A673 (cell line): ENCODE measurements at regions not wholly inside any gene's neighbourhood (a gene's known extent, or its start where the extent isn't known, plus 50 kb on each side); places are given as distances from the start of the nearest gene placed in this dataset.

Source experiments
- BruUV-seq: library from RNA; stranded (reverse); fragments of 400-500 nt; replicated peaks from 2 replicates; lab custom pipeline; 2021; lab: Mats Ljungman, UMichigan
- CTCF ChIA-PET: fragments of 300-600 bp; sonication (Branson Sonifier 250); formaldehyde crosslinking; loops from one replicate; lab custom pipeline; 2022; ENCODE audit warnings: antibody characterized with exemption; lab: Charles Lee
- POLR2A ChIA-PET: fragments of 300-600 bp; sonication (Branson Sonifier 250); formaldehyde crosslinking; loops from one replicate; lab custom pipeline; 2022; ENCODE audit warnings: antibody characterized with exemption; ENCODE audit not compliant: low non-redundant PET; lab: Charles Lee
- DNase-seq: peaks from one replicate; pipeline ENCODE4 v3.0.0-alpha.2; 2015; ENCODE audit warnings: low spot score
- H3K27ac ChIP-seq: fragments of 200-600 bp; sonication (generic); 2 replicates; pipeline ENCODE4 v1.5.1; 2016; ENCODE audit warnings: mixed run types, low read depth, mild to moderate bottlenecking, mixed read lengths, antibody characterized with exemption, low read length; ENCODE audit not compliant: poor library complexity, severe bottlenecking
- H3K27me3 ChIP-seq: fragments of 200-600 bp; sonication (generic); replicated peaks from 2 replicates; pipeline ENCODE4 v1.6.1; 2017; ENCODE audit warnings: mixed run types, low read depth, mild to moderate bottlenecking, mixed read lengths, antibody characterized with exemption, low read length; ENCODE audit not compliant: insufficient read depth, poor library complexity
- H3K36me3 ChIP-seq: fragments of 200-600 bp; sonication (generic); 2 replicates; pipeline ENCODE4 v1.6.1; 2016; ENCODE audit warnings: mixed run types, mild to moderate bottlenecking, mixed read lengths, antibody characterized with exemption, low read length; ENCODE audit not compliant: insufficient read depth, poor library complexity, severe bottlenecking
- H3K4me1 ChIP-seq: fragments of 200-600 bp; sonication (generic); 2 replicates; pipeline ENCODE4 v1.6.1; 2017; ENCODE audit warnings: mixed run types, mild to moderate bottlenecking, mixed read lengths, antibody characterized with exemption, low read length; ENCODE audit not compliant: insufficient read depth, poor library complexity, severe bottlenecking
- H3K4me3 ChIP-seq: fragments of 200-600 bp; sonication (generic); 2 replicates; pipeline ENCODE4 v1.5.1; 2016; ENCODE audit warnings: low read depth, mixed run types, mild to moderate bottlenecking, mixed read lengths, low read length; ENCODE audit not compliant: poor library complexity, severe bottlenecking
- H3K9me3 ChIP-seq: fragments of 200-600 bp; sonication (generic); 2 replicates; pipeline ENCODE4 v1.6.1; 2016; ENCODE audit warnings: mixed run types, low read depth, mild to moderate bottlenecking, mixed read lengths, antibody characterized with exemption, low read length; ENCODE audit not compliant: poor library complexity, severe bottlenecking
- CTCF ChIP-seq: fragments of 300-800, 200-600 bp; sonication (generic); conservative IDR thresholded peaks from 2 replicates; pipeline ENCODE4 v1.5.1; 2017; ENCODE audit warnings: low read depth, mild to moderate bottlenecking, antibody characterized with exemption, low read length, moderate library complexity, mixed read lengths
- EZH2 ChIP-seq: fragments of 200-600 bp; sonication (generic); IDR thresholded peaks from 2 replicates; pipeline ENCODE4 v1.6.1; 2017; ENCODE audit warnings: borderline replicate concordance, low read depth, mild to moderate bottlenecking, mixed read lengths, antibody characterized with exemption, low read length; ENCODE audit not compliant: poor library complexity, severe bottlenecking
- intact Hi-C: fragments of 100-400 bp; cut with micrococcal nuclease; formaldehyde crosslinking; loops from one replicate; pipeline ENCODE4 v1.10.0; 2022; ENCODE audit not compliant: unreplicated experiment

- Histone ChIP-seq H3K9me3 (no peaks in the 10 kb centered on the region), H3K27ac (no peak overlapping the region), H3K36me3 (no peaks in the 10 kb centered on the region), H3K4me3 (no peak overlapping the region), H3K4me1 (no peaks in the 10 kb centered on the region), H3K27me3 (no peaks in the 10 kb centered on the region)
- TF ChIP-seq CTCF (no peak), EZH2 (no peak)
- CTCF ChIA-PET, result no interaction called here
- BruUV-seq, result no TSS peak
- POLR2A ChIA-PET, result no interaction called here
- DNase-seq, result no peak
- intact Hi-C loops, result no loop called here
Observed at GRCh38 chr14:34003082-34003668, 52.3 kb upstream of the EGLN3 start.
